ENCODE measurements at regions not wholly inside any gene's neighbourhood (a gene's known extent, or its start where the extent isn't known, plus 50 kb on each side); places are given as distances from the start of the nearest gene placed in this dataset.

DNA sequence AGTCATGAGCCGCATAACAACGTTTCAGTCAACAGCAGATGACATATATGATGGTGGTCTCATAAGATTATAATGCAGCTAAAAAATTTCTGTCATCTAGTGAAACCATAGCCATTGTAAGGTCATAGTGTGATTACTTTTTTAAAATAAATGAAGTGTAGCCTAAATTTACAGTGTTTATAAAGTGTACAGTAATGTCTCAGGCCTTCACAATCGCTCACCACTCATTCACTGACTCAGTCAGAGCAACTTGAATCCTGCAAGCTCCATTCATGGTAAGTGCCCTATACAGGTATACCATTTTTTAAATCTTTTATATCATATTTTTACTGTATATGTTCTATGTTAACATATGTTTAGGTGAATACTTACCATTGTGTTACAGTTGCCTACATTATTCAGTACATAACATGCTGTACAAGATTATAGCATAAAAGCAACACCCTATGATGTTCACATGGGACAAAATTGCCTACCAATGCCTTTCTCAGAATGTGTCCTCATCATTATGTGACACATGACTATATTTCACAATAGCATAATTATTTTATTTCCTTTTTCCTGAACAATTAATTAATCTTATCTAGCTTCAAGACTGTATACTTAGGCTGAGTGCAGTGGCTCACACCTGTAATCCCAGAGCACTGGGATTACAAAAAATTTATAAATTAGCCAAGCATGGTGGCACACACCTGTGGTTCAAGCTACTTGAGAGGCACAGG lies 1115.9 kb upstream of the ZEB2 start:
- no peaks in the 10 kb centered on the region for H3K9me2 ChIP-seq (ENCODE audit: insufficient read depth)
- no peak overlapping the region for H3K4me3 ChIP-seq (replicated peaks in 1 of 2; ENCODE audit: low read depth in 1 of 2, low read length in 2 of 2)
- H3K4me2 ChIP-seq (ENCODE audit: low read length), result no peak overlapping the region
- DNase-seq (ENCODE audit: low read depth, low spot score), result no peak
- CTCF ChIA-PET, result no interaction called here
- ATAC-seq, result no peak
- TF ChIP-seq POLR2AphosphoS5 (IDR thresholded peaks at IDR 0.05; ENCODE audit: low read depth, low read length) (no peak), RAD21 (IDR thresholded peaks at IDR 0.05; ENCODE audit: low read depth) (no peak), FOSL1 (IDR thresholded peaks at IDR 0.05; ENCODE audit: low read depth) (no peak), ELF1 (IDR thresholded peaks at IDR 0.05; ENCODE audit: borderline replicate concordance, low read depth) (no peak), JUND (IDR thresholded peaks at IDR 0.05) (no peak)
- TF ChIP-seq, protein P1, sequence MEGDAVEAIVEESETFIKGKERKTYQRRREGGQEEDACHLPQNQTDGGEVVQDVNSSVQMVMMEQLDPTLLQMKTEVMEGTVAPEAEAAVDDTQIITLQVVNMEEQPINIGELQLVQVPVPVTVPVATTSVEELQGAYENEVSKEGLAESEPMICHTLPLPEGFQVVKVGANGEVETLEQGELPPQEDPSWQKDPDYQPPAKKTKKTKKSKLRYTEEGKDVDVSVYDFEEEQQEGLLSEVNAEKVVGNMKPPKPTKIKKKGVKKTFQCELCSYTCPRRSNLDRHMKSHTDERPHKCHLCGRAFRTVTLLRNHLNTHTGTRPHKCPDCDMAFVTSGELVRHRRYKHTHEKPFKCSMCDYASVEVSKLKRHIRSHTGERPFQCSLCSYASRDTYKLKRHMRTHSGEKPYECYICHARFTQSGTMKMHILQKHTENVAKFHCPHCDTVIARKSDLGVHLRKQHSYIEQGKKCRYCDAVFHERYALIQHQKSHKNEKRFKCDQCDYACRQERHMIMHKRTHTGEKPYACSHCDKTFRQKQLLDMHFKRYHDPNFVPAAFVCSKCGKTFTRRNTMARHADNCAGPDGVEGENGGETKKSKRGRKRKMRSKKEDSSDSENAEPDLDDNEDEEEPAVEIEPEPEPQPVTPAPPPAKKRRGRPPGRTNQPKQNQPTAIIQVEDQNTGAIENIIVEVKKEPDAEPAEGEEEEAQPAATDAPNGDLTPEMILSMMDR (IDR thresholded peaks at IDR 0.05 in 2 of 3, conservative IDR thresholded peaks at IDR 0.05 in 1 of 3; ENCODE audit: borderline replicate concordance in 1 of 3, insufficient read depth in 1 of 3, low read depth in 2 of 3, low read length in 2 of 3), result no peak
- H3K79me2 ChIP-seq (ENCODE audit: insufficient read depth, low read length), result no peaks in the 10 kb centered on the region
- no TSS peak for BruUV-seq (replicated peaks)
- no peaks in the 10 kb centered on the region for H3K9me3 ChIP-seq (ENCODE audit: control insufficient read depth in 1 of 2, insufficient read depth in 1 of 2, low read depth in 1 of 2, low read length in 2 of 2)
- H2AFZ ChIP-seq (ENCODE audit: low read depth, low read length, poor library complexity, severe bottlenecking), result no peak overlapping the region
- no peaks in the 10 kb centered on the region for H3K36me3 ChIP-seq (ENCODE audit: control insufficient read depth in 1 of 2, insufficient read depth in 2 of 2, low read length in 2 of 2)
- intact Hi-C loops (cut with micrococcal nuclease), result no loop called here
- H3K27me3 ChIP-seq (ENCODE audit: insufficient read depth, low read length), result no peaks in the 10 kb centered on the region
- no peaks in the 10 kb centered on the region for H4K20me1 ChIP-seq (ENCODE audit: insufficient read depth)
- RAD21 ChIA-PET (ENCODE audit: low non-redundant PET in 1 of 2, low total read pairs in 2 of 2, uncharacterized antibody in 2 of 2, unreplicated experiment in 2 of 2), result no interaction called here
- H3K9ac ChIP-seq (ENCODE audit: low read length), result no peak overlapping the region
- POLR2A ChIA-PET, result no interaction called here
- H3K4me1 ChIP-seq (ENCODE audit: control insufficient read depth in 1 of 2, insufficient read depth in 2 of 2, low read length in 2 of 2), result no peaks in the 10 kb centered on the region
- no peak overlapping the region for H3K27ac ChIP-seq (ENCODE audit: low read depth, low read length)

GRCh38 chr2:145631561-145631960 lies 1111.6 kb upstream of the ZEB2 start:
- intact Hi-C loops (cut with micrococcal nuclease), result no loop called here
- ChIA-PET CTCF (no interaction called here), RAD21 (ENCODE audit: low non-redundant PET in 1 of 2, low total read pairs in 2 of 2, uncharacterized antibody in 2 of 2, unreplicated experiment in 2 of 2) (no interaction called here), POLR2A (no interaction called here)
- no peak for DNase-seq (ENCODE audit: low read depth, low spot score)
- Histone ChIP-seq H3K36me3 (ENCODE audit: control insufficient read depth in 1 of 2, insufficient read depth in 2 of 2, low read length in 2 of 2) (no peaks in the 10 kb centered on the region), H3K4me2 (ENCODE audit: low read length) (no peak overlapping the region), H4K20me1 (ENCODE audit: insufficient read depth) (no peaks in the 10 kb centered on the region), H3K27me3 (ENCODE audit: insufficient read depth, low read length) (no peaks in the 10 kb centered on the region), H3K9me2 (ENCODE audit: insufficient read depth) (no peaks in the 10 kb centered on the region), H3K9ac (ENCODE audit: low read length) (no peak overlapping the region), H3K79me2 (ENCODE audit: insufficient read depth, low read length) (no peaks in the 10 kb centered on the region), H3K9me3 (ENCODE audit: control insufficient read depth in 1 of 2, insufficient read depth in 1 of 2, low read depth in 1 of 2, low read length in 2 of 2) (no peaks in the 10 kb centered on the region), H3K4me1 (ENCODE audit: control insufficient read depth in 1 of 2, insufficient read depth in 2 of 2, low read length in 2 of 2) (no peaks in the 10 kb centered on the region), H2AFZ (ENCODE audit: low read depth, low read length, poor library complexity, severe bottlenecking) (no peak overlapping the region), H3K4me3 (replicated peaks in 1 of 2; ENCODE audit: low read depth in 1 of 2, low read length in 2 of 2) (no peak overlapping the region), H3K27ac (ENCODE audit: low read depth, low read length) (no peak overlapping the region)
- no peak for ATAC-seq
- TF ChIP-seq CEBPB (IDR thresholded peaks at IDR 0.05; ENCODE audit: low read depth) (no peak), ELF1 (IDR thresholded peaks at IDR 0.05; ENCODE audit: borderline replicate concordance, low read depth) (no peak)
- no TSS peak for BruUV-seq (replicated peaks)
